Left kidney (tissue), 1 donor: ENCODE measurements at regions not wholly inside any gene's neighbourhood (a gene's known extent, or its start where the extent isn't known, plus 50 kb on each side); places are given as distances from the start of the nearest gene placed in this dataset.
"Not testable (repeated sequence)": the region's sequence is repeated elsewhere in the genome, so short reads cannot be mapped to it uniquely, and the experiment has no call there.

Source experiments
- DNase-seq: peaks from one replicate; pipeline ENCODE4 v3.0.0-alpha.2; 2013

DNA sequence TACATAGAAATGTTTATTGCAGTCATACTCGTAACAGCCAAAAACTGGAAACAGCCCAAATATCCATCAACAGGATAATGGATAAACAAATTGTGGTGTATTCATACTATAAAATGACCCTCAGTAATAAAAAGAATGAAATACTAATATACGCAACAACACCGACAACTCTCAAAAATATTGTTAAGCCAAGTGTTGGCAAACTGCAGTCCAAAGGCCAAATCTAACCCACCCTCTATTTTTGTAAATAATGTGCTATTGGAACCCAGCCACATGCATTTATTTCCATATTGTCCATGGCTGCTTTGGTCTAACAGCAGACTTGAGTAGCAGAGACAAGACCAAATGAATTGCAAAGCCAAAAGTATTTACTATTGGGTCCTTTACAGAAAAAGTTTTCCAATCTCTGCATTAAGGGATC, 151.0 kb downstream of the MREG start:
- peak; percentile 37 for DNase-seq

DNA sequence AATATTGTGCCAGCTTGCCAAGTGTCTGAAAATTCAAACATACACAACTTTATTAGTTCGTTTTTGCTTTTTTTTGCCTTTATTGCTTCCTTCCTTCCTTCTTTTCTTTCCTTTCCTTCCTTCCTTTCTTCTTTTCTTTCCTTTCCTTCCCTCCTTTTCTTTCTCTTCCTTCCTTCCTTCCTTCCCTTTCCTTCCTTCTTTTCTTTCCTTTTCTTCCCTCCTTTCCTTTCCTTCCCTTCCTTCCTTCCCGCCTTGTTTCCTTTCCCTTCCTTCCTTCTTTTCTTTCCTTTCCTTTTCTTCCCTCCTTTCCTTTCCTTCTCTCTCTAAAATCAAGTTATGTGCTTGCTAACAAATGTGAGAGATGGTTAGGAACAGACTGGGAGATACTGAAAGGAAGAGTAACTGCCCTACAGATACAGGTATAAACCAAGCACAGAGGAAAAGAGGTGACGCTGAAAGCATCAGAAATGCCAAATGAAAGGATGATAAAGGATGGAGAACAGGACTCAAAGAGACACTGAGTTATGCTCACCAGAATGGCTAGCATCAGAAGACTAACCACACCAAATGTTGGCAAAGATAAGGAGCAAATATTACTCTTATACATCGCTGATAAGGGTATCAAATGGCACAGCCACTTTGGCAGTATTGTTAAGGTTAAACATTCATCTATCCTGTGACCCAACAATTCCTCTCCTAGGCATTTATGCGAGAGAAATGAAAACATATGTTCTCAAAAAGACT, 151.6 kb downstream of the MREG start:
- no peak for DNase-seq

DNA sequence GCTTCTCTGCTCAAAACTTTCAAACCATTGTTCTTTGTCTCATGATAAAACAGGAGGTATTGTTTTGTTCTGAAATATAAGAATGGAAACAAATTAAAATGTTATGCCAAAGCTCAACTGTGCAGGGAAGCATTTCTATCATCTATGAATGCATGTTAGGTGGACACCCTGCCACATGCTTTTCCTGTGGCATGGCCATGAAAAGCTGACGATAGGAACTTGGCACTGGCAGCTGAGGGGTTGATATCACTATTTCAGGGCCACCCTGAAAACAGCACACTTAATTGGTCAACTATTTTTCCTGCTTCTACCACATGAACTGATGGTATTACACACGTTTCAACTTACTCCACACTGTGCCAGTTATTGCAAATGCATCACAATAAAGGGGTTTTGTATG, 157.3 kb downstream of the MREG start:
- DNase-seq = no peak

DNA sequence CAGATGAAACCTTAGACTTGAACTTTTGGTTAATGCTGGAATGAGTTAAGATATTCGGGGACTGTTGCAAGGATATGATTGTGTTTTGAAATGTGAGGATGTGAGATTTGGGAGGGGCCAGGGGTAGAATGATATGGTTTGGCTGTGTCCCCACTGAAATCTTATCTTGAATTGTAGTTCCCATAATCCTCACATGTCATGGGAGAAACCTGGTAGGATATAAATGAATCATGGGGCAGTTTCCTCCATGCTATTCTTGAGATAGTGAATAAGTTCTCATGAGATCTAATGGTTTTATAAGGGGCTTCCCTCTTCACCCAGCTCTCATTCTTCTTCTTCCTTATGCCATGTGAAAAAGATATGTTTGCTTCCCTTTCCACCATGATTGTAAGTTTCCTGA, 158.0 kb downstream of the MREG start:
- DNase-seq = not testable (repeated sequence)

DNA sequence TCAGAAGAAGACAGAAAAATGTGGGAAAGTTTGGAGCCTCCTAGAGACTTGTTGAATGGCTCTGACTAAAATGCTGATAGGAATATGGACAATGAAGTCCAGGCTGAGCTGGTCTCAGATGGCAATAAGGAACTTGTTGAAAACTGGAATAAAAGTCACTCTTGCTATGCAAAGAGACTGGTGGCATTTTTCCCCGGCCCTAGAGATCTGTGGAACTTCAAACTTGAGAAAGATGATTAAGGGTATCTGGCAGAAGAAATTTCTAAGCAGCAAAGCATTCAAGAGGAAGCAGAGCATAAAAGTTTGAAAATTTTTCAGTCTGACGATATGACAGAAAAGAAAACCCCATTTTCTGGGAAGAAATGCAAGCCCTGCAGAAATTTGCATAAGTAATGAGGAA, 159.3 kb downstream of the MREG start:
- no peak for DNase-seq

DNA sequence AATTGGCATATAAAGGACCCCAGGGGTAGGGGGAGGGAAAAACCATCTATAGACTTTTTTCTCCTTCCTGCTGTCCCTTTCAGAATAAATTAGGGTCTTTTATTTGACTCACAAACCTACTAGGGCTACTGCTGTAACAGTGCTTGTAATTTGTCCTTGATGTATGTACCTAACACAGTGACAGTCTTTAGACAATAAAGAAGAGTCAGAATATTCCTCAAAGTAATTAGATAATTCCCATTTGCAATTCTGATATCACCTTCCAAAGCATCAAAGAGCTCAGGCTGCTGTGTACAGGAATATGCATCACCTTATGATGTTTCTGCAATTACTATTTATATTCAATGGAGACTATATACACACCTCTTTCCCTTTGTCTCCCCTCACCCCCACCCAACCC, 161.7 kb downstream of the MREG start:
- DNase-seq = no peak

DNA sequence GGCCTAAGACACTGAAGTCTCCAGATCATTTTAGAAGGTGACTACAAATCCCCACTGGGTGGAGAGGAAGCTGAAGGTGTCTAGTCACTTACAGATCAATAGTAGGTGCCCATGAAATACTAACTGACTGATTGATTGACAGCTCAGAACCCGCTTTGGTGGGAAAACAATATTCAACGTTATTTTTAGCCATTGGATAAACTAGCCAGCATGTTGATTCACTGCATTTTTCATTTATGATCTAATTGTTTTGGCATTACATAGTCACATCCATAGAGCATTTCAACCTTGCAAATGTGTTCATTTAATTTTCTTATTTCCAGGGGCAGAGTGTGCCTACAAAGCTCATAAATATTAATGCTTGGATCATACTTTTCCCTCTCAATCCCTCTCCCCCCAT, 162.3 kb downstream of the MREG start:
- DNase-seq = no peak

DNA sequence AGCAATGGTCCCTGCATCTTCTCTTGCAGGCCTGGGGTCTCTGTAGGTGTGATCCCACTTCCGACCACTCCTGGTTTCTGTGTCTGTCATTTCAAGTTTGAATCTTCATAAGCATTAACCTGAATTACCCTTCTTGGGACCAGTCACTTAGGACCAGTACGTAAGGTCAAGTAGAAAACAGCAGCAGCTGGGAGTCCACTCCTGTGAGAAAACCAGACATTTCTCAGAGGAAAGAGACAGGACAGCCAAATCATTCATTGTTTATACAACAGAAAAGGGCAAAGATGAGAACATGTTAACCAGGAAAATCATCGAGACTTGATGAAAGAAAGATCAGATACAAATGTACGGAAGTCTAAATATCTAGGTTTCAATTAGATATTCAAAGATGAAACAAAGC, 163.0 kb downstream of the MREG start:
- DNase-seq = no peak

DNA sequence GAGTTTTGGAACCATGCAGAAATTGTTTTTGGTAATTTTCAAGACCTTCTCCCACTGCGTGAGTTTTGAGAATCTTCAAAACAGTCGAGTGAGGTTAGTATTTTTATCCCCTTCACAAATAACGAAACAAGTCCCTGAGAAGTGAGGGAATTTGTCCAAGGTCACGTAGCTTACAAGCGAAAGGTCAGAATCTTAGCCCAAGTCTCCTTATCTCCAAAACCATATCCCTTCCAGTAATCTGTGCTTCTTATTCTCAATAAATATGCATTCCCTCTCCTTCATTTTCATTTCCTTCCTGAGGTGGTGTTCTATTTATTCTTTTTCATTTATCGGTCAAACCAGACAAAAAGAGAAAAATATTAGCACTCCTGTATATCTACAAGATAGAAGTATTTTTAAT, 163.6 kb downstream of the MREG start:
- DNase-seq = no peak

DNA sequence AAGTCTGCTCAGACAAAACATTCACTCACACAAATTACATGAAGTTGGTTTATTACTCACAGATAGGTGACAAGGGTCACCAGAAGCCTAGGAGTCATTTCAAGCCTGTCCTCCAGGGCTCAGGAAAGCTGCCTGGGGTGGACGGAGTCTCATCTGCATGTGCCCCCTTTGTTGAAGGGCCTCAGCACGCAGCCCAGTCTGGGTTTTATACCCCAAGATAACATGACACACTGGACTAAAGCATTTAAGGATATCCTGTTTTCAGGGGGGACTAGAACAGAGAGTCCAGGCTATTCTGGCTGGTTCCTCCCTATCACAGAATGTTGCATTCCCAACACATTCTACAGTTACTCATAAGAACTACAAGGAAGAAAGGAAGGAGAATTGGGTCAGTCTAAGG, 164.7 kb downstream of the MREG start:
- no peak for DNase-seq

DNA sequence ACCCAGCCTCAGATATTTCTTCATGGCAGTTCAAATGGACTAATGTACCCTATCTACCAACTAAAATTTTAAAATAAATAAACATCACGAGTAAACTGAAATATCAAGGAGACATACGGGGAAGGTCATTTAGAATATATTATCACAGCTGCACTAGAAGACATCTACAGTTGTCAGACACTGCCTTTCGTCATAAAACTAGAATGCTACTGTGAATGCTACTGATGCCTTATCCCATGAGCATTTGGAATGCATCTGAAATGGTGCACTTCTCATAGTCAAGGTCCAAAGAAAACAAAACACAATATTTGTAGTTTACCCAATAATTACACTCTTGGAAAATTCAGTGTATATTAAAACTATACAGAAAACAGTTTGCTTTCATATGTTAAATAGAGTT, 165.2 kb downstream of the MREG start:
- DNase-seq = no peak

DNA sequence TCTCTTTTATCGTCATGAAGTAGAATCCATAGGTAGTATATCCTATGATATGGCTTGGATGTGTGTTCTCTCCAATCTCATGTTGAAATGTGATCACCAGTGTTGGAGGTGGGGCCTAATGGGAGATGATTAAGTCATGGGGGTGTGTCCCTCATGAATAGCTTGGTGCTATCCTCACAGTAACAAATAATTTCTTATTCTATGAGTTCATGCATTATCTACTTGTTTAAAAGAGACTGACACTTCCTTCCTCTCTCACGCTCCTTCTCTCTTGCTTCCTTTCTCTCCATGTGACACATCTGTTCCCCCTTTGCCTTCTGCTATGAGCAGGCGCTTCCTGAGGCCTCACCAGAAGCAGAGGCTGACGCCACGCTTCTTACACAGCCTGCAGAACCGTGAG, 165.6 kb downstream of the MREG start:
- DNase-seq = no peak

DNA sequence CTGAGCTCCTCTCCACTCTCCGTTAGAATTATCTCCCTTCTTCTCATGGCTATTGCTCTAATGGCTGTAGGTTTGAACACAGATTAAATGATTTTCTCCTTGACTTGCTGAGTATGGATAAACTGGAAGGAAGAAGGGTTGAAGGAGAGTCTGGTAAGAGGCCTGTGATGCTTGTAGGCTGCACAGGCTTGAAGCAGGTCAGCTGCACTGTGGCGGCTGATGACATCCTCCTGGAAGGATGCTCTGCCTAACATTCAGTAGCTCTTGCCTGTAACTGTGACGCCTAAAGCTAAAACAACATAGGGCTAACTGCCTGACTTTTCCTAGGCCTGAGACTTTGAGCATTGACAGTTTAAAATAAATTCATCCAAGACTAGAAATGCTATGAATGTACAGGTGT, 166.3 kb downstream of the MREG start:
- DNase-seq = no peak

DNA sequence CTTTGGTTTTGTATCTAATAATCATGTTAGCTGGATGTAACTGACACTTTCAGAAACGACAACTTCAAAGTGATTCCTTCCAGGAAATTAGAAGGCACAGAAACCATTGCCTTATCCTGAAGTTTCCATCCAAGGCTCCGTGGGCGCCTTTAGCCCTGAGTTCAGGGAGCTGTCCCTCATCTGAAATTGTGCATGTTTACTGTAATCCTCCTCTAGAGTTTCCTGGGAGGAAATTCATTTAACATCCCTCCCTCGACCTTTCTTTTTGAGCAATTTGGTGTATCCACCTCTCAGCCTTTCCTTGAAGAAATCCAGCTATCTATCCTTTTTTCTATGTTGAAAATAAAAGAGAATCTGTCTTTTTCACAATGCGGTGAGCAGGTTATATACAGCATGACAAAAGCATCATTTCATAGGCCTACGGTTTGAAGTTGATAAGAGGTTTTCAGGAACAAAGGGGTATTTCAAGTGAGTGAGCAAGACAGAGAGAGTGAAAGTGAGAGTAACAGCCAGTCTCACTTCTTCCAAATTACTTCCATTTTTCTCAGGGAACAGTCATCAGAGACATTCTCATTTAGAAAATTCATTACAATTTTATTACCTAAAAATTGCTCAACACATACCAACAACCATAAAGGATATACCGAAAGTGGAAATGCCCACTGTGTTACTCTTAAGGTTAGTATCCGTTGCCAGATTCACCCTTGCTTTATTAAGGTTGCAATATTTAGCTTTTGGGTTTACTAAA, 167.3 kb downstream of the MREG start:
- no peak for DNase-seq

DNA sequence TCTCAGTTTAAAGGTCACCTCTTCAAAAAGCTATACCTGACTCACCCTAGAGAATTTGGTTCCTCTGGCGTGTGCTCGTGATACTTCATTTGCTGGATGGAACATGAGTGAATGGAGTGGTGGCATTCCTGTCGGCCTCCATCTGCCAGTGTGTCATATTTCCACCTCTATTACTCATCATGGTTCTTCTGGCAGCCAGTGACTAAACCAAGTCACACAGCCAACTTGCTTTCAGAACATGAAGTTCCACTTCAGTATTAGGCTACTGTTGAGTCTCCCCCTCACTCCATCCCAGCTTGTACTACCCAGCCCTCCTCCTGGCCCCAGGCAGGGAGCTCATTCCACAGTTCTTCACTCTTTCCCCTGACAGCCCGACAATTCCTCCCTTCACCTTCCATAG, 169.8 kb downstream of the MREG start:
- DNase-seq = no peak

DNA sequence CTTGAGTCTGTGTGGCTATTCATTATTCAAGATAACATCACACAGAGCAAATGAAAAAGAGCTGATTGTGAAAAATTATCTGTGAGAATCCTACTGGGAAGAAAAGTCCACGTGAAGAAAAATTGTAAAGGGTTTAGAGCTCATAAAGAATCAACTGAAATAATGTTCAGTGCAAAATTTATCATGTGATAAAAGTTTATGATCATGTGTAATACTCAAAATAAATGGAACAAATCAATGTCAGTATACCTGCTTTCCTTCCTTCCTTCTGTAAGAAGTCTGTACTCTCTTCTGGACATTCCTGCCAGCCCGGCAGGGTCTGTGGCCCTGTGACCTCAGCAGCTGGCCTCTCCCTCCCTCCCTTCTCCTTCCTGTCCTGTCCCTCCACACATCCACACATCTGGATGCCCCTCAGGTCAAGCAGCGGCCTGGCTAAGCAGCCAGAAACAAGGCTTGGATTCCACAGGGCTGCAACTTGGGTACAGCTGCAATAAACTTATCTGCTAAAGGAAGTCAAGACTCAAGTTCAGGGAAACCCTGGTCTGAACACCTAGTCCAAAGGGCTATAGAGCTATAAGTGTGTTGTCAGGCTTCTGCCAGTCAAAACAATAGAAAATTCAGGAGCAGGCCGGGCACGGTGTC, 172.1 kb downstream of the MREG start:
- DNase-seq = no peak

DNA sequence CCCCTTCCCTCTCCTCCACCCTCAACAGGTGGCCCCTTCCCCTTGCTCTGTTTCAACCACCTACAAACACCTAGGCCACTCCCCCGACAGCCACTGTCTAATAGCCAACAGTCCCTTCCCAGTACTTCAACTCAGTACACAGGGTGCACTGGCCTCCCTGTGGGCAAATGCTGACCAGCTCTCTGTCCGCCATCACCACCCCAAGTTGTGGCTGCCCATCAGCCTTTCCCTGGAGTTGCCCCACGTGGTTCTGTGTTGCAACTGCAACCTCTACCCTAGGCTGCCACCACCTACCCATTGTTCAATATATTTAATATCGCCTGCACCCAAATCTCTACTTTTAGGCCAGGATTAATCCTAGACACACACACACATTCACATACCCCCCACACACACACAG, 173.5 kb downstream of the MREG start:
- no peak for DNase-seq

DNA sequence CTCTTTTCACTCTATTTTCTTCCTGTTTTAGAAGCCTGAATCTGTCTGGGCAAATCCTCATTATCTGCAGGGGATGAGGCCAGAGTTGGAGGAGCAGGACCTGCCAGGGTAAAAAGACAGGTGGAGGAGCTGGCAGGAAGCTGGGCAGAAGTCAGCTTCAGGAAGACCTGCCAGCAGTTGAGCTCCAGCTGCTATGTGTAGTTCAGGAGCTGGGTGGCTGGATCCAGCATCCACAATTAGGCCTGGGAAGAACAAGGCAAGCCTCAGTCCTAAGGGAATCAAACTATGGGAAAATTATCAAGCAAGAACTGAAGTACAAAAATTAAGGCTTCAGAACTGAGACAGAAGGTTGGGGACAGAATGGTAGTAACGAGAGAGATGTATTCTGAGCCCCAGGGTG, 174.0 kb downstream of the MREG start:
- DNase-seq = no peak

DNA sequence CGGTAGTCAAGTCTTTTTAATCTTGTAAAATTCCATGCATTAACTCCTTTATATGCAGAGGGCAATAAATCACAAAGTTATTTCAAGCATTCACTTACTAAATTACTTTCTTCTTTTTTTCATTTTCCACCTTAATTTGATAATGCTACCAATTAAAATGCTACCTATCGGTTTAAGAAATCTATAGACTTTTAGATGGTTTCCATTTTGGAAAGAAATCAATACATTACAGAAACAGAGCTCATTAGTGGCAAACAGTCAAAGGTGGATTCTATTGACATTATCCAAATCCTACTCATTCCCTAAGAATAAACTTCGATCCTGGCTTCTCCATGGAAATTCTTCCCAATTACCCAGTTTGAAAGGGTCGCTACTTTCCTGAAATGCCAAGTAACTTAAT, 176.5 kb downstream of the MREG start:
- no peak for DNase-seq

DNA sequence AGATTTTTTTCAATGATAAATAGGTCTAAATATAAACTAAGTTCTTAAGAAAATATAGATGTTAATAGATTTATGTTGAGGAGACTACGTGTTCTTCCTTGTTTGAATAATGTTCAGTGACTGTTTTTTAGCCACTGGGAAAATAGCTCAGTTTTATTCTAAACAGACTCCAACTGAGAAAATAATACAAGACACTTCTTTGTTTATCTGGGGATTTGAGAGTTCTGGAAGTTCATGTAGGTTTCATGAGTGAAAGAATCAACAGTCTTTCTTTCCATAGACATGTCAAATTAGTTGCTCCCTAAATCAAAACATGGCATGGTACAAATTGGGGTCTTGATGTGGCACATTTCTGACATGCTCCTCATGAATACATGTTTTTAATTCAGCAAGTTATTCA, 177.7 kb downstream of the MREG start:
- no peak for DNase-seq

DNA sequence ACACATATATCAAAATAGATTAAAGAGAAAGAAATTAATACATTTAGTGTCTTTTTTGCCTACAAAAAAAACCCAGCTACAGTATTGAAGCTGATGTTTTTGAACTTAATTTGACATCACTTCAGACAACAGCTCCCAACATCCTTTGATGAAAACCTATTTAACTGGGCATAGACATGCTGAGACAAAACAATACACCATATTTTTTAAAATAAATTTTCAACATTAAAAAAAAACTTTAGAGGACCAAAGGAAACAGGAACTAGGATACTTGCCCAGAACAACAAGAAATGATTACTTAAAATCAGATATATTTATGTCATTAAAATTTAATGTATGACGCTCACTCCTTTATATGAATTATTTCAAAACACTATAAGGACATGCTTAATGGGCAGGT, 178.1 kb downstream of the MREG start:
- no peak for DNase-seq

DNA sequence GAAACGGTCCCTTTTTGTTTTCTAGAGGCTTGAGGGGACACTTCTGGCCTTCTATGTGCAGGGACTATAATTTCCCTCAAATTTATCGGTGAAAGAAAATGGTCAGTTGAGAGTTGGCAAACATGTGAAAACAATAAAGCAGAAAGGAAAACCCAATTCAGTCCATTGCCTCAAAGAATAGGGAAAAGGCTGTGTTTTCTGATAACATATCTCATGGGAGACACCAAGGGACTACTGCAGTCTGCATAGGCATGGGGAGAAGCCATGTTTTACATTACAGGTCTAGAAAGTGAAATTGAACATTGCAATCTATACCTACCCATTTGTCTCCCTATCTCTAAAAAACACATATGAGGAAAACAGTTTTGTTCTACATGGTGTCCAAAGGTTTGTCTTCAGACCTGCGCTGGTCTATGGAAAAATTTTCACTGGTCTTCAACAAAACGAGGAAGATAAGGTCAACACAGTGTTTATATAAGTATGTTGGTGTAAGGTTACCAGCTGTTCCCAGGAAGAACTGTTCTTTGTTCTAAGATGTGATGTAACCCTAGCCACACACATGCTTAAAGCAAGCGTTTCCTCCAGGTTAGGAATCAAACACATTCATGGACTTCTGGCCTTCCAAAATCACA, 179.7 kb downstream of the MREG start:
- DNase-seq = no peak

DNA sequence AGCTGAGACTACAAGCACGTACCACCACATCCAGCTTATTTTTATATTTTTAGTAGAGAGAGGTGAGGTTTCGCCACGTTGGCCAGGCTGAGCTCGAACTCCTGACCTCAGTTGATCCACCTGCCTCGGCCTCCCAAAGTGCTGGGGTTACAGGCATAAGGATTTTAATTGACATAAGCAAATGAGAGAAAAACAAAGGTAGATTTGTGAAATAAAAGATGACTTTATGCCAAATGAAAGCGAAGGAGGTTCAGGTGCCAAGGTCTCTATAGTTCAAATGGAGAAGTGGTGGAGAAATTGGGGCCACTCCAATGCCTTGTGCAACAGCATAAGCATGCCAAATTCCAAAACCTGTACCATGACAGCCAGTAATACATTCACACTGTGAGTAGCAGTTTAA, 180.6 kb downstream of the MREG start:
- no peak for DNase-seq
